HepG2 (cell line): ENCODE measurements at regions not wholly inside any gene's neighbourhood (a gene's known extent, or its start where the extent isn't known, plus 50 kb on each side); places are given as distances from the start of the nearest gene placed in this dataset.

Experiments used
- ATAC-seq: fragments of 200-7000 bp; cut with Tn5 transposase; 3 replicates; pipeline ENCODE4 v1.9.1; 2020; ENCODE audit warnings: mild to moderate bottlenecking, moderate library complexity
- BruUV-seq: library from RNA; stranded (reverse); fragments of 400-500 nt; replicated peaks from 2 replicates; lab custom pipeline; 2021; lab: Mats Ljungman, UMichigan
- CTCF ChIA-PET: fragments of 300-600 bp; formaldehyde crosslinking; extraction: SDS; loops from one replicate; lab custom pipeline; 2021; ENCODE audit warnings: low total read pairs, inconsistent platforms, low intra/inter-chr PET ratio; lab: Yijun Ruan, JAX
- POLR2A ChIA-PET: fragments of 350-600 bp; sonication (Branson Sonifier 250); formaldehyde crosslinking; loops from one replicate; lab custom pipeline; 2020; ENCODE audit warnings: antibody characterized with exemption, inconsistent platforms; lab: Yijun Ruan, JAX
- DNase-seq: peaks from one replicate; pipeline ENCODE4 v3.0.0-alpha.2; 2015; ENCODE audit warnings: low spot score
- FAIRE-seq: peaks from 3 replicates; lab custom pipeline; 2011; peaks lifted over from hg19 to GRCh38; lab: Jason Lieb, UNC
- H2AFZ ChIP-seq: one replicate; pipeline ENCODE4 v1.6.1; 2011; ENCODE audit warnings: low read length, inconsistent platforms
- H3K27ac ChIP-seq: fragments of 300-600 bp; 3 replicates; pipeline ENCODE4 v1.8.0; 2011; ENCODE audit warnings: mixed run types, mild to moderate bottlenecking, mixed read lengths, low read length, inconsistent platforms; ENCODE audit not compliant: insufficient read depth; ENCODE audit errors: extremely low read length
- H3K27me3 ChIP-seq, 2 experiments: fragments of 200-600 bp in 1 of 2; 2 replicates in 1 of 2; 3 replicates in 1 of 2; pipeline versions ENCODE4 v1.6.0 to v1.8.0; 2011; ENCODE audit warnings: low read length in 2 of 2, mild to moderate bottlenecking in 2 of 2, moderate library complexity in 2 of 2, inconsistent platforms in 1 of 2; ENCODE audit not compliant: insufficient read depth in 2 of 2, control insufficient read depth in 1 of 2
- H3K36me3 ChIP-seq, 2 experiments: fragments of 200-600 bp in 1 of 2; replicated peaks in 1 of 2; 2 replicates in 1 of 2; 3 replicates in 1 of 2; pipeline versions ENCODE4 v1.5.1 to v1.8.0; 2011; ENCODE audit warnings: low read length in 2 of 2, inconsistent platforms in 1 of 2; ENCODE audit not compliant: insufficient read depth in 2 of 2, control insufficient read depth in 1 of 2
- H3K4me1 ChIP-seq: 2 replicates; pipeline ENCODE4 v1.5.1; 2012; ENCODE audit warnings: low read length, inconsistent platforms; ENCODE audit not compliant: insufficient read depth
- H3K4me2 ChIP-seq: 2 replicates; pipeline ENCODE4 v1.6.0; 2011; ENCODE audit warnings: low read depth, low read length, inconsistent platforms
- H3K4me3 ChIP-seq, 3 experiments: fragments of 200-600 bp in 1 of 3; sonication (generic), shearing (Covaris generic) in 1 of 3; replicated peaks in 1 of 3; 2 replicates each; pipeline ENCODE4 v1.5.1; 2011 to 2016; ENCODE audit warnings: low read length in 3 of 3, inconsistent platforms in 2 of 3, low read depth in 2 of 3, mild to moderate bottlenecking in 2 of 3, control low read depth in 1 of 3, mixed read lengths in 1 of 3; ENCODE audit not compliant: insufficient read depth in 1 of 3
- H3K79me2 ChIP-seq: one replicate; pipeline ENCODE4 v1.6.1; 2011; ENCODE audit warnings: low read length, inconsistent platforms; ENCODE audit not compliant: insufficient read depth
- H3K9ac ChIP-seq: 2 replicates; pipeline ENCODE4 v1.6.0; 2011; ENCODE audit warnings: mild to moderate bottlenecking, low read depth, low read length, inconsistent platforms; ENCODE audit not compliant: insufficient read depth
- H3K9me3 ChIP-seq: 2 replicates; pipeline ENCODE4 v1.5.1; 2012; ENCODE audit warnings: mild to moderate bottlenecking, low read length
- H4K20me1 ChIP-seq: 2 replicates; pipeline ENCODE4 v1.6.0; 2011; ENCODE audit warnings: inconsistent platforms, mild to moderate bottlenecking, low read length, moderate library complexity; ENCODE audit not compliant: insufficient read depth
- RFX5 ChIP-seq: IDR thresholded peaks from 2 replicates; pipeline ENCODE4 v1.6.1; 2011; ENCODE audit warnings: low read depth, low read length, improper control_type of control experiment
- ZNF296 ChIP-seq: sonication (generic); formaldehyde crosslinking; conservative IDR thresholded peaks from 2 replicates; pipeline ENCODE4 v1.5.0; 2020; ENCODE audit warnings: mild to moderate bottlenecking, missing genetic modification reagents
- ZNF329 ChIP-seq: sonication (generic); formaldehyde crosslinking; IDR thresholded peaks from 2 replicates; pipeline ENCODE4 v1.9.0; 2021; ENCODE audit warnings: low read depth, mild to moderate bottlenecking, missing genetic modification reagents
- WGBS: methylation state at CpG from one replicate; pipeline ENCODE4 v1.1.6; 2017; ENCODE audit warnings: low lambda C conversion rate; 5-methylcytosine and 5-hydroxymethylcytosine counted together
- in situ Hi-C: cut with HindIII; loops from 2 replicates; pipeline ENCODE4 v1.10.0; 2017; ENCODE audit warnings: low pct_unique_long_range_greater_than_20kb; ENCODE audit not compliant: extremely low pct_ligation_motif_present
- intact Hi-C: fragments of 100-400 bp; cut with micrococcal nuclease; formaldehyde crosslinking; loops from one replicate; pipeline ENCODE4 v1.10.0; 2022; ENCODE audit not compliant: unreplicated experiment
- TF ChIP-seq, protein P1 (sequence below): sonication (generic); formaldehyde crosslinking; IDR thresholded peaks from 2 replicates; pipeline ENCODE4 v1.9.0; 2021; ENCODE audit warnings: missing genetic modification reagents, mild to moderate bottlenecking, borderline replicate concordance
- TF ChIP-seq, protein P2 (sequence below): sonication (generic); formaldehyde crosslinking; IDR thresholded peaks from 2 replicates; pipeline ENCODE4 v1.4.0; 2020; ENCODE audit warnings: missing genetic modification reagents
- TF ChIP-seq, protein P3 (sequence below): sonication (generic); formaldehyde crosslinking; IDR thresholded peaks from 2 replicates; pipeline ENCODE4 v1.9.0; 2021; ENCODE audit warnings: missing genetic modification reagents, borderline replicate concordance

DNA sequence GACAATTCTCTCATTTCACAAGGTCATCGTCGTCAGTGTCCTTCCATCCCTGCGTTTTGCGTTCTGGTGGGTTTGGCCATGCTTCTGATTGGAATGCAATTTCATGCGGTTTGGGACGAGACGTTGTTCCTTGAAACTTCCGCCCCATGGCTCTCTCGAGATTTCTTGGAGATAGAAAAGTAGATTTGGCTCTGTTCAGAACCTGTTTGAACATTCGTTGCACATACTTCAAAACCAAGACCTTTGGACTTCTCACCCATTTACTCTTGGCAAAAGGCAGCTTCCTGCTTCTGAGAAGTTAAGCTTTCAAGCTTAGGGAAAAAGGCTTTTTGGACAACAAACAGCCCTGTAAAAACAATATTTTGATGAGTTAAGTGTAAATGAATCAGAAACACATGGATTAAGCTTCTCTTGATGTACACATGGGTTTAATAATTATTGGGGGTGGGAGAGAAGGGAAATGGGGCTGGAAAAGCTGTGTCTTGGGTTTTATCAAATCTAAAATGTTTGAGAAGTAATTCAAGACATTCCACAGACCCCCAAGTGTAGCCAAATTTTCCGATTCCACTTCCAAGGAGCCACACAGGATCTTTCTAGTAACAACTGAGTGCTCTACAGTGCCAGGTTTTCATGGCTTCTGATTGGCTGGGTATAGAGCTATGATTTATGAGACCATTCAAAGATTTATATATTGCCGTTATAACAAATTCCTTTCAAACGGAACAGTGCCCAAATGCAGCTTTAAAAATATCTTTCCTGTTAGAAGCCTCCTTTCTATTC lies 467.2 kb downstream of the MED13L start (continued):
- TF ChIP-seq, protein P1, sequence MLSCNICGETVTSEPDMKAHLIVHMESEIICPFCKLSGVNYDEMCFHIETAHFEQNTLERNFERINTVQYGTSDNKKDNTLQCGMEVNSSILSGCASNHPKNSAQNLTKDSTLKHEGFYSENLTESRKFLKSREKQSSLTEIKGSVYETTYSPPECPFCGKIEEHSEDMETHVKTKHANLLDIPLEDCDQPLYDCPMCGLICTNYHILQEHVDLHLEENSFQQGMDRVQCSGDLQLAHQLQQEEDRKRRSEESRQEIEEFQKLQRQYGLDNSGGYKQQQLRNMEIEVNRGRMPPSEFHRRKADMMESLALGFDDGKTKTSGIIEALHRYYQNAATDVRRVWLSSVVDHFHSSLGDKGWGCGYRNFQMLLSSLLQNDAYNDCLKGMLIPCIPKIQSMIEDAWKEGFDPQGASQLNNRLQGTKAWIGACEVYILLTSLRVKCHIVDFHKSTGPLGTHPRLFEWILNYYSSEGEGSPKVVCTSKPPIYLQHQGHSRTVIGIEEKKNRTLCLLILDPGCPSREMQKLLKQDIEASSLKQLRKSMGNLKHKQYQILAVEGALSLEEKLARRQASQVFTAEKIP, result no peak
- TF ChIP-seq, protein P2, sequence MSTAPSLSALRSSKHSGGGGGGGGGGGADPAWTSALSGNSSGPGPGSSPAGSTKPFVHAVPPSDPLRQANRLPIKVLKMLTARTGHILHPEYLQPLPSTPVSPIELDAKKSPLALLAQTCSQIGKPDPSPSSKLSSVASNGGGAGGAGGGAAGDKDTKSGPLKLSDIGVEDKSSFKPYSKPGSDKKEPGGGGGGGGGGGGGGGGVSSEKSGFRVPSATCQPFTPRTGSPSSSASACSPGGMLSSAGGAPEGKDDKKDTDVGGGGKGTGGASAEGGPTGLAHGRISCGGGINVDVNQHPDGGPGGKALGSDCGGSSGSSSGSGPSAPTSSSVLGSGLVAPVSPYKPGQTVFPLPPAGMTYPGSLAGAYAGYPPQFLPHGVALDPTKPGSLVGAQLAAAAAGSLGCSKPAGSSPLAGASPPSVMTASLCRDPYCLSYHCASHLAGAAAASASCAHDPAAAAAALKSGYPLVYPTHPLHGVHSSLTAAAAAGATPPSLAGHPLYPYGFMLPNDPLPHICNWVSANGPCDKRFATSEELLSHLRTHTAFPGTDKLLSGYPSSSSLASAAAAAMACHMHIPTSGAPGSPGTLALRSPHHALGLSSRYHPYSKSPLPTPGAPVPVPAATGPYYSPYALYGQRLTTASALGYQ (CRISPR knock-in tag), result no peak

DNA sequence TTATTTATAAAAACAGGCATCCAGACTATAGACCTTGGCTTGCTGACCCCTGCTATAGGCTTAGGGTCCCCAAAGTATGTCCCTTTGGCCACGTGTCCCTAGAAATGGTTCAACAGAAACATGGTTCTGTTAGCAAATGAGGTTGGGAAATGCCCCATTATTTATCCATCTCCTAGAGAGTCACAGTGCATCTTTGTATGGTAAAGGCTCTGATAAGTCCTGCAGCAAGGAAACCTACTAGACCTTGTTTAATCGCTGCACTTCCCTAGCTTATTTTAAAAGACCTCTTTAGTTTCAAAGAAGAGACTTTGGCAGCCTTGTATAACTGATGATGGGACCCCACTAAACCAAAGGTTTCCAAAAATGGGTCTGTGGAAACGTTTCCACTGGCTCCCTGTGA lies 471.5 kb downstream of the MED13L start:
- H3K9me3 ChIP-seq, result no peaks in the 10 kb centered on the region
- BruUV-seq, result no TSS peak
- TF ChIP-seq, protein P3, sequence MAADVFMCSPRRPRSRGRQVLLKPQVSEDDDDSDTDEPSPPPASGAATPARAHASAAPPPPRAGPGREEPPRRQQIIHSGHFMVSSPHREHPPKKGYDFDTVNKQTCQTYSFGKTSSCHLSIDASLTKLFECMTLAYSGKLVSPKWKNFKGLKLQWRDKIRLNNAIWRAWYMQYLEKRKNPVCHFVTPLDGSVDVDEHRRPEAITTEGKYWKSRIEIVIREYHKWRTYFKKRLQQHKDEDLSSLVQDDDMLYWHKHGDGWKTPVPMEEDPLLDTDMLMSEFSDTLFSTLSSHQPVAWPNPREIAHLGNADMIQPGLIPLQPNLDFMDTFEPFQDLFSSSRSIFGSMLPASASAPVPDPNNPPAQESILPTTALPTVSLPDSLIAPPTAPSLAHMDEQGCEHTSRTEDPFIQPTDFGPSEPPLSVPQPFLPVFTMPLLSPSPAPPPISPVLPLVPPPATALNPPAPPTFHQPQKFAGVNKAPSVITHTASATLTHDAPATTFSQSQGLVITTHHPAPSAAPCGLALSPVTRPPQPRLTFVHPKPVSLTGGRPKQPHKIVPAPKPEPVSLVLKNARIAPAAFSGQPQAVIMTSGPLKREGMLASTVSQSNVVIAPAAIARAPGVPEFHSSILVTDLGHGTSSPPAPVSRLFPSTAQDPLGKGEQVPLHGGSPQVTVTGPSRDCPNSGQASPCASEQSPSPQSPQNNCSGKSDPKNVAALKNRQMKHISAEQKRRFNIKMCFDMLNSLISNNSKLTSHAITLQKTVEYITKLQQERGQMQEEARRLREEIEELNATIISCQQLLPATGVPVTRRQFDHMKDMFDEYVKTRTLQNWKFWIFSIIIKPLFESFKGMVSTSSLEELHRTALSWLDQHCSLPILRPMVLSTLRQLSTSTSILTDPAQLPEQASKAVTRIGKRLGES (CRISPR knock-in tag), result no peak
- TF ChIP-seq RFX5 (no peak), ZNF296 (CRISPR knock-in tag) (no peak), ZNF329 (CRISPR knock-in tag) (no peak)
- no peak overlapping the region for H3K4me2 ChIP-seq
- CTCF ChIA-PET, result no interaction called here
- no peaks in the 10 kb centered on the region for H4K20me1 ChIP-seq
- intact Hi-C loops (no loop called here), in situ Hi-C loops (no loop called here)
- no peaks in the 10 kb centered on the region for H3K27me3 ChIP-seq
- DNase-seq (no peak), FAIRE-seq (no peak), ATAC-seq (no peak)
- H3K9ac ChIP-seq, result no peak overlapping the region
- no peak overlapping the region for H2AFZ ChIP-seq
- no peaks in the 10 kb centered on the region for H3K79me2 ChIP-seq
- 1% methylated on average over 3 of the region's 3 CpGs for WGBS
- H3K27ac ChIP-seq, result no peak overlapping the region
- H3K36me3 ChIP-seq, result no peaks in the 10 kb centered on the region
- POLR2A ChIA-PET, result no interaction called here
- no peaks in the 10 kb centered on the region for H3K4me1 ChIP-seq
- H3K4me3 ChIP-seq, result no peak overlapping the region
